ENCODE measurements at regions not wholly inside any gene's neighbourhood (a gene's known extent, or its start where the extent isn't known, plus 50 kb on each side); places are given as distances from the start of the nearest gene placed in this dataset.

DNA sequence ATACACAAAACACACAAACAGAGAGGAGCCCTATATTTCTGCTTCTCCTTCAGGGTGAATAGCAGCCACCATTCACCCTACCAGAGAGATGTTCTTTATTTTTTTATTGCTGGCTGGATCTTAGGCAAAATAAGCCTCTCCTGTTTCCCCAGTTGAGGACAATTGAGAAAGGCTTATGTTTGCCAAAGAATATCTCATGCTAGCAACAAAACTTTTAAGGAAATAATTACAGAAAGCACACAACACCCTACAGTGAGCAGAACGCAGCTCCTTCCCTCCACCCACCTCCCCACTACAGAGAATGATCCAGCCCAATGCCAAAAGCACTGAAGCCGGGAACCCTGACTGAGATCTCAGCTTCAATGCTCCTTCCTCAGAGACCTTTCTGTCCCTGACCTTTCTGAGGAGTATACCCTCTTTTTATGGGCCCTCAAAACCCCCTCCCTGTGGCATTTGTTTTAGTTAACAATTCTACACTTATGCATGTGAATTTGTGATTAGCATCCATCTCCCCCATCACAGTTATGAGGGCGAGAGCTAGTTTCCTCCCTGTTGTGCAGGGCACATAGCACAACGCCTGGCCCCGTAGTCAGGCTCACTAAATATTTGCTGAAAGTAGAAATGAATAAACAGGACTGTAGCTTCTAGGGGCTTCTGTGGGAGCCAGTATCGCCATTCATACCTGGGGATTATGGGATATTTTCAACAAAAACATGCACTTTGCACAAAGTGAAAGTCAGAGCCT lies 491.6 kb upstream of the CDH4 start:
- peaks cover 4% of the 10 kb centered on the region for H3K27me3 Mint-ChIP-seq
- POLR2A ChIA-PET: no interaction called here
- no peaks in the 10 kb centered on the region for H3K9me3 Mint-ChIP-seq
- CTCF ChIA-PET: no interaction called here
- TF ChIP-seq, protein P1, sequence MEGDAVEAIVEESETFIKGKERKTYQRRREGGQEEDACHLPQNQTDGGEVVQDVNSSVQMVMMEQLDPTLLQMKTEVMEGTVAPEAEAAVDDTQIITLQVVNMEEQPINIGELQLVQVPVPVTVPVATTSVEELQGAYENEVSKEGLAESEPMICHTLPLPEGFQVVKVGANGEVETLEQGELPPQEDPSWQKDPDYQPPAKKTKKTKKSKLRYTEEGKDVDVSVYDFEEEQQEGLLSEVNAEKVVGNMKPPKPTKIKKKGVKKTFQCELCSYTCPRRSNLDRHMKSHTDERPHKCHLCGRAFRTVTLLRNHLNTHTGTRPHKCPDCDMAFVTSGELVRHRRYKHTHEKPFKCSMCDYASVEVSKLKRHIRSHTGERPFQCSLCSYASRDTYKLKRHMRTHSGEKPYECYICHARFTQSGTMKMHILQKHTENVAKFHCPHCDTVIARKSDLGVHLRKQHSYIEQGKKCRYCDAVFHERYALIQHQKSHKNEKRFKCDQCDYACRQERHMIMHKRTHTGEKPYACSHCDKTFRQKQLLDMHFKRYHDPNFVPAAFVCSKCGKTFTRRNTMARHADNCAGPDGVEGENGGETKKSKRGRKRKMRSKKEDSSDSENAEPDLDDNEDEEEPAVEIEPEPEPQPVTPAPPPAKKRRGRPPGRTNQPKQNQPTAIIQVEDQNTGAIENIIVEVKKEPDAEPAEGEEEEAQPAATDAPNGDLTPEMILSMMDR (IDR thresholded peaks at IDR 0.05): no peak
- intact Hi-C loops (cut with micrococcal nuclease): no loop called here
- no peaks in the 10 kb centered on the region for H3K36me3 Mint-ChIP-seq (ENCODE audit: low read depth)
- no peaks in the 10 kb centered on the region for H3K4me1 Mint-ChIP-seq (ENCODE audit: low read depth)
- H3K27ac Mint-ChIP-seq: no peak overlapping the region
- DNase-seq: no peak
- no peak overlapping the region for H3K4me3 Mint-ChIP-seq
- no peak for ATAC-seq

DNA sequence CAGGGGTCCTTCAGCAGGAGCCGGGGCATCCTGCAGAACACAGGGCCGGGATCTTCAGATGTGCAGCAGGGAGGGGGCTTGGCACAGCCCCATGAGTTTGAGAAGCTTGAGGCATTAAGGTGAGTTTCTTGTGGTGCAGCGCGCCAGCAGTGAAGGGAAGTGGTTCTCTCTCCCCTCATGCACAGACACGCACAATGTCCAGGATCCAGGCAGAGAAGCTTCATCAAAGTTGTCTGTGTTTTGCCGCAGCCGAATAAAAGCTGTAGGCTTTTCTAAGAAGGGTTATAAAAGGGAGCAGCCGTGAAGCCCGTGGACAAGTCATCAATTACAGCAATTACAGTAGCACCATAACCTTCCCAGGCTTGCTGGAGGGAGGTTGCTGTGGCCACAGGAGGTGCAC lies 491.0 kb upstream of the CDH4 start:
- Mint-ChIP-seq H3K4me3 (no peak overlapping the region), H3K27me3 (peaks cover 4% of the 10 kb centered on the region), H3K9me3 (no peaks in the 10 kb centered on the region), H3K27ac (no peak overlapping the region), H3K4me1 (ENCODE audit: low read depth) (no peaks in the 10 kb centered on the region), H3K36me3 (ENCODE audit: low read depth) (no peaks in the 10 kb centered on the region)
- ATAC-seq: no peak
- intact Hi-C loops (cut with micrococcal nuclease): no loop called here
- POLR2A ChIA-PET: no interaction called here
- CTCF ChIA-PET: no interaction called here
- TF ChIP-seq, protein P1 (IDR thresholded peaks at IDR 0.05): no peak
- no peak for DNase-seq

DNA sequence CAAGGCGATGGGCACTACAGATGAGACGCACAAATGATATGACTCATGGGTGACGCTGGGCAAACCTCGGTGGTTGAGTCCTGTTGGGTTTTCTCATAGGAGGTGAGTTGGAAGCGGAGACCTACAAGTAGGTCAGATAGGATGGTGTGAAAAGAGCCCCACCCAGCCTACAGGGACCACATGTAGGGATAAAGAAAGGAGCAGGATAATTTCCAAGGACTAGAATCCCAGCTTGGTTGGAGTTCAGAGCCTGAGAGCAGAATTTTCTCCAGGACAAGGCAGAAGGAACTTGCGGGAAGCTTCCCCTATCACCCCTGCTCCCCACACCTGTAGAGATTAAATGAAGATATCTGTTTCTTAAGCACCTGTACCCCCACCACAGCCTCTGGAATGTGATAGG lies 489.7 kb upstream of the CDH4 start:
- H3K4me1 Mint-ChIP-seq (ENCODE audit: low read depth): no peaks in the 10 kb centered on the region
- CTCF ChIA-PET: no interaction called here
- no peak for ATAC-seq
- POLR2A ChIA-PET: no interaction called here
- intact Hi-C loops (cut with micrococcal nuclease): no loop called here
- TF ChIP-seq, protein P1 (IDR thresholded peaks at IDR 0.05): no peak
- H3K27ac Mint-ChIP-seq: no peak overlapping the region
- peaks cover 4% of the 10 kb centered on the region for H3K27me3 Mint-ChIP-seq
- no peaks in the 10 kb centered on the region for H3K9me3 Mint-ChIP-seq
- no peak overlapping the region for H3K4me3 Mint-ChIP-seq
- H3K36me3 Mint-ChIP-seq (ENCODE audit: low read depth): no peaks in the 10 kb centered on the region
- no peak for DNase-seq

DNA sequence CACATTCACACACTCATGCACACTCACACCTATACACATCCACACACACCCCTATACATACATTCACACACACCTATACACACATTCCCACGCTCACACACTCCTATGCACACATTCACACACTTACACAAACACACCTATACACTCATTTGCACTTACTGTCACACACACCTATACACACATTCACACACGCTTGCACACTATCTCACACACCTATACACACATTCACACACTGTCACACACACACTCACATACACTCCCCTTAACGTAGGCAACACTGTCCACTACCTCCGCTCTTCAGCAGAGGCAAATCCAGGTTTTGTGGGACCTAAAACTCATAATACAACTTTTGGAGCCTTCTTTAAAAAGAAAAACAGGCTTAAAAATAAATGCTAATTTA lies 487.7 kb upstream of the CDH4 start:
- no peak overlapping the region for H3K4me3 Mint-ChIP-seq
- no peaks in the 10 kb centered on the region for H3K36me3 Mint-ChIP-seq (ENCODE audit: low read depth)
- CTCF ChIA-PET: no interaction called here
- POLR2A ChIA-PET: no interaction called here
- TF ChIP-seq, protein P1 (IDR thresholded peaks at IDR 0.05): no peak
- H3K9me3 Mint-ChIP-seq: no peaks in the 10 kb centered on the region
- H3K4me1 Mint-ChIP-seq (ENCODE audit: low read depth): no peaks in the 10 kb centered on the region
- intact Hi-C loops (cut with micrococcal nuclease): no loop called here
- ATAC-seq (no peak), DNase-seq (no peak)
- H3K27me3 Mint-ChIP-seq: peaks cover 4% of the 10 kb centered on the region
- no peak overlapping the region for H3K27ac Mint-ChIP-seq

DNA sequence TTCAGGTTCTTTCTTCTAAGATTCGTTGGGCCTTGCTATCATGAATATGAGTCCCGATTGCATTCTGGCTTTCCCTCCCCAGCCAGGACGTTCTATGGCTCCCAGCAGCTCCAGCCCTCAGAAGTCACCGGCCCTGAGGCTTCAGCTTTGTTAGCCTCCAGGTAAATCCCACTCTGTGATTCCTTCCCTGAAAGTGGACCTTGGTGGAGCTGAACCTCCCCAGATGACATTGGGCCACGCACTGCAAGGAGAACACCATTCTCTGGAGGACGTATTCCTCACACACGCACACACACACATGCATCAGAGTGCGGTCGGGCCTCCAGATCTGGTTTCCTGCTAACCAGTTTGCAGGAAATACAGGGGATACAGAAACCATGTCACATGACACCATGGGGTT lies 487.3 kb upstream of the CDH4 start:
- CTCF ChIA-PET: no interaction called here
- Mint-ChIP-seq H3K4me1 (ENCODE audit: low read depth) (no peaks in the 10 kb centered on the region), H3K27me3 (peaks cover 5% of the 10 kb centered on the region), H3K9me3 (no peaks in the 10 kb centered on the region), H3K36me3 (ENCODE audit: low read depth) (no peaks in the 10 kb centered on the region), H3K27ac (no peak overlapping the region), H3K4me3 (no peak overlapping the region)
- POLR2A ChIA-PET: no interaction called here
- ATAC-seq (no peak), DNase-seq (no peak)
- intact Hi-C loops (cut with micrococcal nuclease): no loop called here
- TF ChIP-seq, protein P1 (IDR thresholded peaks at IDR 0.05): no peak

Data from activated CD8-positive, alpha-beta T cell treated with anti-CD3 and anti-CD28 coated beads for 36 hours (primary cell).